Stimulated activated CD8-positive, alpha-beta memory T cell treated with anti-CD3 and anti-CD28 coated beads, Interleukin-7, amount 100 ng/mL, for 48 hours (primary cell): ENCODE measurements at regions not wholly inside any gene's neighbourhood (a gene's known extent, or its start where the extent isn't known, plus 50 kb on each side); places are given as distances from the start of the nearest gene placed in this dataset.
"Not testable (repeated sequence)": the region's sequence is repeated elsewhere in the genome, so short reads cannot be mapped to it uniquely, and the experiment has no call there.

Experiments used
- DNase-seq, 2 donors: peaks; one replicate each; pipeline ENCODE4 v3.0.0-alpha.2; 2020; ENCODE audit warnings: low read depth in 1 of 2; ENCODE audit errors: extremely low read depth in 1 of 2

GRCh38 chr7:79965946-79966345, 168.7 kb upstream of the GNAI1 start:
- DNase-seq, result no peak

GRCh38 chr7:79964463-79964862, 170.2 kb upstream of the GNAI1 start:
- DNase-seq, result no peak

DNA sequence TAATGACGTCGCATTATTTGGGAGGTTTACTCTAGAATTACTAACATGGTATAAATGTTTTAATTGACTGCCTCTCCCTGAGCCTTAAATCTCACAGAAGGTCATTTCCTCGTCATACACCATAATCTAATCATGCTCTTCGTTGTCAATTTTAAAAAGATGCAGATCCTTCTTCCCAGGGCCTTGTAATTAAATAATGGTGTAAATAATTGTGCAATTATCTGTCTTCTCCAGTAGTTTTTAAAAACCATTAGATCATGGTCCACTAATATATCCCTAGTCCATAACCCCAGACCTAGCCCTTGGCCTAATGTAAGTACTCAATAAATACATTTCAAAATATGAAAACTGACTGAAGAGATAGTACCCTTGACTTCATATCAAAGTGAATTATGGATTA, 181.5 kb upstream of the GNAI1 start:
- DNase-seq, result no peak

DNA sequence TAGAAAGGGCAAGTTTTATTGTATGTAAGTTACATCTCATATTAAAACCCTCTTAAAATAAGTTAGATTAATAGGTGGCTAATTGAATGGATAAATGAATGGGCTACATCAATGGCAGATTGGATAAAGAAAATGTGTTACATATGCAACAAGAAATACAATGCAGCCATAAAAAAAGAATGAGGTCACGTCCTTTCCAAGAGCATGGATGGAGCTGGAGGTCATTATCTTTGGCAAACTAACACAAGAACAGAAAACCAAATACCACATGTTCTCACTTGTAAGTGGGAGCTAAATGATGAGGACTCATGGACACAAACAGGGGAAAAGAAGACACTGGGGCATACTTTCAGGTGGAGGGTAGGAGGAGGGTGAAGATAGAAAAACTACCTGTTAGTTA, 182.2 kb upstream of the GNAI1 start:
- no peak for DNase-seq

- no peak for DNase-seq
Measured at GRCh38 chr7:79951415-79951814, 183.2 kb upstream of the GNAI1 start.

DNA sequence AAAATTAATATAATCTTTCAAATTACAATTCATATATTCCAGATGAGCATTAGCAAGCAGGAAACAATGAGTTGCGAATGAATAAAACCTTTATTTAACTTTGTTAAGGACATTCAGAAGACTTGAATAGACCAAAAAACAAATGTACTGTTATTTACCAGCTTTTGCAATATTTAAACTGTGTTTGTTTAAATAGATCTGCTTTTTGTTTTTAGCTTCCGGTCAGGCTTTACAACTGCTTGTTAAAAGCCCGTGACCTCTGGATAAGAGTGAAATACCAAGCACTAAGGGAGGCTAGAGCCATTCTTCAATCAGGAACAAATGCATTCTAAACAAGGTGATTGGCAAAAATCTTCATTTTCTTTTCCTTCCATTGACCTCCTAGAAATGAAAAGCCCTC, 184.9 kb upstream of the GNAI1 start:
- no peak for DNase-seq

GRCh38 chr7:79936281-79936983, 198.2 kb upstream of the GNAI1 start:
- no peak for DNase-seq

DNA sequence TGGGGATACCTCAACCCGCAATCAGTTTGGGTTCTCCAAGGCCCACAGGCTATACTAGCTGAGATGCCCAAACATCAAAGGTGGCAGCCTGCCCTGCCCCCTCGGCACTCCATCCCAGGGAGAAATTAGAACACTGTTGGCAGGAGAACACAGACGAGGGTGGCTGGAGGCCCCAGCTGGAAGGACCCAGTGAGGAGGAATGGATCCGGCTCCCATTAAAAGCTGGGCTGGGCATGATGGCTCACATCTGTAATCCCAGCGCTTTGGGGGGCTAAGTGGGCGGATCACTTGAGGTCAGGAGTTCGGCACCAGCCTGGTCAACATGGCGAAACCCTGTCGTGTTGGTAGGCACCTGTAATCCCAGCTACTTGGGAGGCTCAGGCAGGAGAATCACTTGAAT, 199.9 kb upstream of the GNAI1 start:
- DNase-seq, result no peak

GRCh38 chr7:79933144-79933543, 201.5 kb upstream of the GNAI1 start:
- DNase-seq, result no peak

GRCh38 chr7:79930604-79931003, 204.0 kb upstream of the GNAI1 start:
- no peak for DNase-seq

GRCh38 chr7:79927116-79927515, 207.5 kb upstream of the GNAI1 start:
- DNase-seq, result no peak

- DNase-seq, result no peak
Measured at GRCh38 chr7:79923953-79924352, 210.7 kb upstream of the GNAI1 start.

DNA sequence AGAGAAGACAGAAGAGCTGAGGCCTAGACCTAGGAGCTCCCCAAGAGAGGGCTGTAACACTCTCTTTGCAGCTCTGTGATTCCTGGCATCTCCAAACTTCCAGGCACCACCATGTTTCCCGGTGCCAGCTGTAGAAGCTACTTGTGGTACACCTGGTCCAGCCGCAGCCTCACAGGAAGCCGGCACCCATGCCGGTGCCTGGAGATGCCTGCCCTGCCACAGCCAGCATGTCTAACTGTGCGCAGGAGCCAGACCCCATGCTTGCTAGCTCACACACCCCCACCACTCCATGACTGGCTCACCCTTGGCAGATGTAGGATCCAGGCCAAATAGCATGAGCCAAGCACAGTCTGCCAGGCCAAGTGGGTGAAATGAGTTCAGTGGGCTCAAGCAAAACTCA, 211.7 kb upstream of the GNAI1 start:
- no peak for DNase-seq

DNA sequence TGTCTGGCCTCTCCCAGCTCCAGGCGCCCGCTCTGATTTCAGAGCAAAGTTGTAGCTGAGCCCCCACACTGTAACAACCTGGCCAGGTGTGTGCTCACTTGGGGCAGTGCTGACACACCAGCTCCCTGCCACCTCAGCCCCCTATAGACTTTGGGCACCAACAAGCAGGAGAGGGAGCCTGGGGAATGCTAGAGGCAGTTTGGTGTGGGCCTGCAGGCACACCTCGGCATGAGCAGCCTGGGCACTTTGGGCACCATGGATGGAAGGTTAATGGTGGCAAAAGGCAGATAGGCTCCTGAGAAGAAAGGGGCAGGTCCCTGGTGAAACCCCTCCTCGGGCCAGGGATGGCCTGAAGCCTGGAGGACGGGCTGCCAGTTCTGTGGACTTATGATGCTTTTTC, 212.7 kb upstream of the GNAI1 start:
- no peak for DNase-seq

DNA sequence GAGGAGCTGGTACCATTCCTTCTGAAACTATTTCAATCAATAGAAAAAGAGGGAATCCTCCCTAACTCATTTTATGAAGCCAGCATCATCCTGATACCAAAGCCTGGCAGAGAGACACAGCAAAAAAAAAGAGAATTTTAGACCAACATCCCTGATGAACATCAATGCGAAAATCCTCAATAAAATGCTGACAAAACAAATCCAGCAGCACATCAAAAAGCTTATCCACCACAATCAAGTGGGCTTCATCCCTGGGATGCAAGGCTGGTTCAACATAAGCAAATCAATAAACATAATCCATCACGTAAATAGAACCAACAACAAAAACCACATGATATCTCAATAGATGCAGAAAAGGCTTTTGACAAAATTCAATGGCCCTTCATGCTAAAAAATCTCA, 216.0 kb upstream of the GNAI1 start:
- not testable (repeated sequence) for DNase-seq

DNA sequence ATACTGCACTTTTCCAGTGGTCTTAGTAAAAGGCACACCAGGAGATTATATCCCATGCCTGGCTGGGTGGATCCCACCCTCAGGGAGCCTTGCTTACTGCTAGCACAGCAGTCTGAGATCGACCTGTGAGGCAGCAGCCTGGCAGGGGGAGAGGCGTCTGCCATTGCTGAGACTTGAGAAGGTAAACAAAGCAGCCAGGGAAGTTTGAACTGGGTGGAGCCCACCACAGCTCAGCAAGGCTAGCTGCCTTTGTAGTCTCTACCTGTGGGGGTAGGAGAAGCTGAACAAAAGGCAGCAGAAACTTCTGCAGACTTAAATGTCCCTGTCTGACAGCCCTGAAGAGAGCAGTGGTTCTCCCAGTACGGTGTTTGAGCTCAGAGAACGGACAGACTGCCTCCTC, 219.3 kb upstream of the GNAI1 start:
- not testable (repeated sequence) for DNase-seq

- DNase-seq, result no peak
Measured at GRCh38 chr7:79912213-79912633, 222.4 kb upstream of the GNAI1 start.

DNA sequence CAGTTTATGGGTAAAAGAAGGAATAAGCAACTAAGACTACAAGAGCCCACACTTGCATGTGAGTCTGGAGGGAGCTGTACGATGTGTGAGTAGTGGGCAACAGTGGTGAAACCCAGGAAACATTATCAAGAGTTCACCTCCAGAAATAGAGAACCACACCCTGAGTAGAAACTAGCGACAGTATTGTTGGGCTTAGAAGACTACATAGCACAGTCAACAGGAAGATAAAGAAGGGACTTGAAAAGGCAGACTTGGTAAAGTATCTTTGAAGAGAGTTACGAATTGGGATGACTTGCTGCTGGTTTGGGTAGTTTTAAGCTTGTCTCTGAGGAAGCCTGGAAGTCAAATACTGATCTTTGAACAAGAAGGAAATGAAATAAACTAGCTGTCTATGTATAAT, 223.2 kb upstream of the GNAI1 start:
- no peak for DNase-seq

DNA sequence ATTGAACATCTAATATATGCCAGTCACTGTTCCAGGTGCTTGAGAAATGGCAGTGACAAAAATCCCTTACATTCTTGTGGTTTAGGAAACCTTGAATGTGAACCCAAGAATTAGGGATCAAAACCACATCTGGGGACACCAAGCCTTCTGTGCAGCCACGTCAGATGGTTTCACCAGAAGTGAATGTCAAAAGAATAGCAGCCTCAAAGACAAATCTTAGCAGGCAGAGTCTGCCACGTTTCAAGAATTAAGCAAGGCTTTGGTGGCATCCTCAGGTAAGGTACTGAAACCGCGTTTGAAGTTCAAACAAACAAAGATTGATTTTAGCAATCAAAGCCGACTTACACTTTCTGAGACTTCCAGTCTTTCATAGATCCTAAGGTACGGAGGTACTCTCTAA, 225.5 kb upstream of the GNAI1 start:
- no peak for DNase-seq

DNA sequence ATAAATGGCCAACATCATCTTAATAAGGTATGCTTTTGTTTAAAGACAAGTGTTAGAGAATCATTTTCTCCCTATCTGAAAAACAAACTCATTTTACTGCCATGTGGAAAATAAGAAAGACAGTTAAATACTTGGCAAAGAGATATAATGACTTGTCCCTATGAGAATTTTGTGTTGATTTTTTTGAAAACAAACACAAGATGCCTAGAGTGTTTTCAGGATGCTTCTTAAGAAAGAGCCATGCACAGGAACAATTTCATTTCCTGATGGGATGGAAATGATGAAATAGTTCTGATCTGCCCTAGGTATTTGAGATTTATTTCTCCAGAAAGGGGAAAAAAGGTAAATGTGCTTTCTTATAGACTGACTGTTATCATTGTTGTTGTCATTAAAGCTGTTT, 237.5 kb upstream of the GNAI1 start:
- no peak for DNase-seq

- DNase-seq, result no peak
Measured at GRCh38 chr7:79893991-79894390, 240.6 kb upstream of the GNAI1 start.

- no peak for DNase-seq
Measured at GRCh38 chr7:79882922-79883321, 251.7 kb upstream of the GNAI1 start.

DNA sequence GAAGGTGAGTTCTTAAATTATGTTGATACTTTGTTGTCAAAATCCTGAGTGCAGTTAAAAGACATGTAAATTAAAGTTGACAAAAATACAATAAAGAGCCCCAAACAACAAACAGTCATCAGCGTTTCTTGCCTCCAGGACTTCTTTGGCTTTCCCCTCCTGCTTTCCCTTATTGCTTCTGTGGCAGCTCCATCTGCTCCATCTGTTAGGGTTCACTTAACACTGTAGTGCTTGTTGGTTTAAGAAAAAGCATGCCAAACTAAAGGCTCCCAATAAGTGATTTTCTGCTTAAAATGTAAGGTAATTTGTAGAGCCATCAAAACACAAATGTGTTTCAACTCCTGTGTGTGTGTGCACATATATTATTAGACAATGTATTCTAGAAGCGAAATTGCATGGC, 254.3 kb upstream of the GNAI1 start:
- DNase-seq, result no peak
